WTC11 (cell line): ENCODE measurements at regions not wholly inside any gene's neighbourhood (a gene's known extent, or its start where the extent isn't known, plus 50 kb on each side); places are given as distances from the start of the nearest gene placed in this dataset.

Experiments used
- ATAC-seq: fragments of 200-7000 bp; cut with Tn5 transposase; 2 replicates; pipeline ENCODE4 v1.10.0; 2021; ENCODE audit warnings: mild to moderate bottlenecking, moderate library complexity
- CTCF ChIA-PET: fragments of 300-600 bp; sonication (Branson Sonifier 250); formaldehyde crosslinking; loops from one replicate; lab custom pipeline; 2021; ENCODE audit warnings: antibody characterized with exemption; lab: Charles Lee
- POLR2A ChIA-PET: fragments of 350-600 bp; sonication (Branson Sonifier 250); formaldehyde crosslinking; loops from one replicate; lab custom pipeline; 2021; ENCODE audit warnings: antibody characterized with exemption; lab: Charles Lee
- DNase-seq: peaks from one replicate; pipeline ENCODE4 v3.0.0; 2021; ENCODE audit warnings: low spot score
- H3K27ac Mint-ChIP-seq: 2 replicates; pipeline ENCODE4 v1.8.0; 2021; ENCODE audit warnings: mixed read lengths
- H3K27me3 Mint-ChIP-seq: 2 replicates; pipeline ENCODE4 v1.8.0; 2021; ENCODE audit warnings: low read depth, mild to moderate bottlenecking, moderate library complexity, mixed read lengths
- H3K36me3 Mint-ChIP-seq: 2 replicates; pipeline ENCODE4 v1.8.0; 2021; ENCODE audit warnings: mixed read lengths
- H3K4me1 Mint-ChIP-seq: 2 replicates; pipeline ENCODE4 v1.8.0; 2022; ENCODE audit warnings: mixed read lengths
- H3K4me3 Mint-ChIP-seq: 2 replicates; pipeline ENCODE4 v1.8.0; 2021; ENCODE audit warnings: mild to moderate bottlenecking, moderate library complexity, mixed read lengths
- H3K9me3 Mint-ChIP-seq: 2 replicates; pipeline ENCODE4 v1.8.0; 2021; ENCODE audit warnings: mixed read lengths
- ARID4B ChIP-seq: sonication (generic); formaldehyde crosslinking; IDR thresholded peaks from 2 replicates; pipeline ENCODE4 v1.8.0; 2023; ENCODE audit warnings: missing genetic modification reagents, mild to moderate bottlenecking, borderline replicate concordance
- CREM ChIP-seq: sonication (generic); formaldehyde crosslinking; IDR thresholded peaks from 2 replicates; pipeline ENCODE4 v1.8.1; 2022; ENCODE audit warnings: mild to moderate bottlenecking, missing genetic modification reagents, moderate library complexity
- ETV6 ChIP-seq: sonication (generic); formaldehyde crosslinking; IDR thresholded peaks from 2 replicates; pipeline ENCODE4 v1.8.1; 2022; ENCODE audit warnings: mild to moderate bottlenecking, missing genetic modification reagents
- HMGXB4 ChIP-seq: sonication (generic); formaldehyde crosslinking; IDR thresholded peaks from 2 replicates; pipeline ENCODE4 v1.8.1; 2023; ENCODE audit warnings: mild to moderate bottlenecking, moderate library complexity, missing genetic modification reagents
- IRF1 ChIP-seq: sonication (generic); formaldehyde crosslinking; IDR thresholded peaks from 2 replicates; pipeline ENCODE4 v1.8.0; 2023; ENCODE audit warnings: missing genetic modification reagents
- IRF2 ChIP-seq: sonication (generic); formaldehyde crosslinking; IDR thresholded peaks from 2 replicates; pipeline ENCODE4 v1.8.0; 2022; ENCODE audit warnings: low read depth, missing genetic modification reagents, borderline replicate concordance
- JAZF1 ChIP-seq: fragments of 250-450 bp; sonication (Bioruptor Pico); IDR thresholded peaks from 2 replicates; pipeline ENCODE4 v1.9.0; 2021; ENCODE audit warnings: moderate library complexity, mild to moderate bottlenecking, inconsistent platforms
- MYBL2 ChIP-seq: sonication (generic); formaldehyde crosslinking; IDR thresholded peaks from 2 replicates; pipeline ENCODE4 v1.8.1; 2023; ENCODE audit warnings: mild to moderate bottlenecking, moderate library complexity, missing genetic modification reagents
- NFATC4 ChIP-seq: fragments of 250-450 bp; sonication (Bioruptor Pico); IDR thresholded peaks from 2 replicates; pipeline ENCODE4 v1.9.0; 2021; ENCODE audit warnings: mild to moderate bottlenecking
- PRDM15 ChIP-seq: sonication (generic); formaldehyde crosslinking; IDR thresholded peaks from 2 replicates; pipeline ENCODE4 v1.8.0; 2022; ENCODE audit warnings: missing genetic modification reagents
- SOX15 ChIP-seq: fragments of 250-450 bp; sonication (Bioruptor Pico); IDR thresholded peaks from 2 replicates; pipeline ENCODE4 v1.9.0; 2021; ENCODE audit warnings: mild to moderate bottlenecking
- SP1 ChIP-seq: sonication (generic); formaldehyde crosslinking; conservative IDR thresholded peaks from 2 replicates; pipeline ENCODE4 v1.8.1; 2022; ENCODE audit warnings: missing genetic modification reagents
- ZNF138 ChIP-seq: sonication (generic); formaldehyde crosslinking; conservative IDR thresholded peaks from 2 replicates; pipeline ENCODE4 v1.8.1; 2022; ENCODE audit warnings: mild to moderate bottlenecking, moderate library complexity, missing genetic modification reagents
- ZNF263 ChIP-seq: sonication (generic); formaldehyde crosslinking; IDR thresholded peaks from 2 replicates; pipeline ENCODE4 v1.8.1; 2022; ENCODE audit warnings: low read depth, mild to moderate bottlenecking, moderate library complexity, missing genetic modification reagents
- ZNF532 ChIP-seq: fragments of 250-450 bp; sonication (Bioruptor Pico); IDR thresholded peaks from 2 replicates; pipeline ENCODE4 v1.9.0; 2021; ENCODE audit warnings: mild to moderate bottlenecking, borderline replicate concordance
- ZSCAN18 ChIP-seq: fragments of 250-450 bp; sonication (Bioruptor Pico); IDR thresholded peaks from 2 replicates; pipeline ENCODE4 v2.1.2; 2022; ENCODE audit warnings: mild to moderate bottlenecking, moderate library complexity

- no peak for TF ChIP-seq ZNF532 (CRISPR knock-in tag)
- no peak for TF ChIP-seq IRF2 (CRISPR knock-in tag)
- TF ChIP-seq SOX15 = no peak
- TF ChIP-seq IRF1 (CRISPR knock-in tag) = no peak
- TF ChIP-seq HMGXB4 (CRISPR knock-in tag) = no peak
- no peak for TF ChIP-seq JAZF1 (CRISPR knock-in tag)
- TF ChIP-seq PRDM15 (CRISPR knock-in tag) = no peak
- no peak for TF ChIP-seq ARID4B (CRISPR knock-in tag)
- no peak for TF ChIP-seq ZNF263 (CRISPR knock-in tag)
- TF ChIP-seq ZNF138 = no peak
These were observed 127.3 kb upstream of the PACRGL start (continued) for GRCh38 chr4:20572976-20573375.

- no peaks in the 10 kb centered on the region for H3K36me3 Mint-ChIP-seq
- H3K9me3 Mint-ChIP-seq = no peaks in the 10 kb centered on the region
- peak overlapping the region; percentile 34; the same call in 1 of the 2 replicates for H3K27ac Mint-ChIP-seq
- ChIA-PET CTCF (no interaction called here), POLR2A (no interaction called here)
- H3K27me3 Mint-ChIP-seq = no peaks in the 10 kb centered on the region
- ATAC-seq (no peak), DNase-seq (no peak)
- no peak overlapping the region for H3K4me3 Mint-ChIP-seq
- H3K4me1 Mint-ChIP-seq = peaks cover 46% of the 10 kb centered on the region
- no peak for TF ChIP-seq NFATC4 (CRISPR knock-in tag)
- no peak for TF ChIP-seq MYBL2 (CRISPR knock-in tag)
- no peak for TF ChIP-seq SP1 (CRISPR knock-in tag)
- no peak for TF ChIP-seq ZNF532 (CRISPR knock-in tag)
- no peak for TF ChIP-seq ZSCAN18 (CRISPR knock-in tag)
- TF ChIP-seq ETV6 (CRISPR knock-in tag) = no peak
- TF ChIP-seq CREM = no peak
These were observed 125.3 kb upstream of the PACRGL start for GRCh38 chr4:20574986-20575385.
